ENCODE measurements at regions not wholly inside any gene's neighbourhood (a gene's known extent, or its start where the extent isn't known, plus 50 kb on each side); places are given as distances from the start of the nearest gene placed in this dataset.

- no peaks in the 10 kb centered on the region for H3K79me2 ChIP-seq (ENCODE audit: insufficient read depth, low read length)
- no peaks in the 10 kb centered on the region for H3K36me3 ChIP-seq (ENCODE audit: insufficient read depth, low read length)
- H3K4me3 ChIP-seq (ENCODE audit: low read depth, low read length, poor library complexity, severe bottlenecking) = no peak overlapping the region
- no peaks in the 10 kb centered on the region for H3F3A ChIP-seq (ENCODE audit: insufficient read depth, low read length)
- no peaks in the 10 kb centered on the region for H3K9me2 ChIP-seq (ENCODE audit: low read depth, low read length)
- H3K4me1 ChIP-seq (ENCODE audit: insufficient read depth, low read length, severe bottlenecking) = no peaks in the 10 kb centered on the region
- TF ChIP-seq EZH2 (IDR thresholded peaks at IDR 0.05; ENCODE audit: borderline replicate concordance, low read length) = no peak
- no peak for TF ChIP-seq CTCF (IDR thresholded peaks at IDR 0.05; ENCODE audit: low read length)
- no peaks in the 10 kb centered on the region for H3K27me3 ChIP-seq (ENCODE audit: insufficient read depth, low read length)
- H2AFZ ChIP-seq (ENCODE audit: low read length) = no peak overlapping the region
- H3K27ac ChIP-seq (ENCODE audit: low read depth, low read length, poor library complexity, severe bottlenecking) = no peak overlapping the region
- H4K20me1 ChIP-seq (ENCODE audit: insufficient read depth, low read length) = no peaks in the 10 kb centered on the region
- H3K9ac ChIP-seq (ENCODE audit: low read length) = no peak overlapping the region
- no peaks in the 10 kb centered on the region for H3K9me3 ChIP-seq (ENCODE audit: low read length)
- no peak overlapping the region for H3K4me2 ChIP-seq (ENCODE audit: low read length)
Measured at GRCh38 chr5:122591828-122592227, 183.1 kb upstream of the SNX2 start.

GRCh38 chr5:122599000-122599399, 175.9 kb upstream of the SNX2 start:
- H3K9ac ChIP-seq (ENCODE audit: low read length) = no peak overlapping the region
- no peaks in the 10 kb centered on the region for H3K27me3 ChIP-seq (ENCODE audit: insufficient read depth, low read length)
- H3K27ac ChIP-seq (ENCODE audit: low read depth, low read length, poor library complexity, severe bottlenecking) = no peak overlapping the region
- H3K9me2 ChIP-seq (ENCODE audit: low read depth, low read length) = no peaks in the 10 kb centered on the region
- no peak overlapping the region for H2AFZ ChIP-seq (ENCODE audit: low read length)
- no peaks in the 10 kb centered on the region for H3K4me1 ChIP-seq (ENCODE audit: insufficient read depth, low read length, severe bottlenecking)
- no peaks in the 10 kb centered on the region for H3K36me3 ChIP-seq (ENCODE audit: insufficient read depth, low read length)
- H3K79me2 ChIP-seq (ENCODE audit: insufficient read depth, low read length) = no peaks in the 10 kb centered on the region
- H4K20me1 ChIP-seq (ENCODE audit: insufficient read depth, low read length) = no peaks in the 10 kb centered on the region
- H3K9me3 ChIP-seq (ENCODE audit: low read length) = no peaks in the 10 kb centered on the region
- no peaks in the 10 kb centered on the region for H3F3A ChIP-seq (ENCODE audit: insufficient read depth, low read length)
- no peak overlapping the region for H3K4me3 ChIP-seq (ENCODE audit: low read depth, low read length, poor library complexity, severe bottlenecking)
- H3K4me2 ChIP-seq (ENCODE audit: low read length) = no peak overlapping the region
- no peak for TF ChIP-seq EZH2 (IDR thresholded peaks at IDR 0.05; ENCODE audit: borderline replicate concordance, low read length)
- no peak for TF ChIP-seq CTCF (IDR thresholded peaks at IDR 0.05; ENCODE audit: low read length)

GRCh38 chr5:122600924-122601323, 174.0 kb upstream of the SNX2 start:
- Histone ChIP-seq H3K9me2 (ENCODE audit: low read depth, low read length) (no peaks in the 10 kb centered on the region), H3F3A (ENCODE audit: insufficient read depth, low read length) (no peaks in the 10 kb centered on the region), H3K9me3 (ENCODE audit: low read length) (no peaks in the 10 kb centered on the region), H4K20me1 (ENCODE audit: insufficient read depth, low read length) (no peaks in the 10 kb centered on the region), H3K36me3 (ENCODE audit: insufficient read depth, low read length) (no peaks in the 10 kb centered on the region), H3K27me3 (ENCODE audit: insufficient read depth, low read length) (no peaks in the 10 kb centered on the region), H3K4me2 (ENCODE audit: low read length) (no peak overlapping the region), H3K4me3 (ENCODE audit: low read depth, low read length, poor library complexity, severe bottlenecking) (no peak overlapping the region), H2AFZ (ENCODE audit: low read length) (no peak overlapping the region), H3K4me1 (ENCODE audit: insufficient read depth, low read length, severe bottlenecking) (no peaks in the 10 kb centered on the region), H3K9ac (ENCODE audit: low read length) (no peak overlapping the region), H3K79me2 (ENCODE audit: insufficient read depth, low read length) (no peaks in the 10 kb centered on the region), H3K27ac (ENCODE audit: low read depth, low read length, poor library complexity, severe bottlenecking) (no peak overlapping the region)
- TF ChIP-seq CTCF (IDR thresholded peaks at IDR 0.05; ENCODE audit: low read length) = no peak
- TF ChIP-seq EZH2 (IDR thresholded peaks at IDR 0.05; ENCODE audit: borderline replicate concordance, low read length) = no peak
